ENCODE measurements at regions not wholly inside any gene's neighbourhood (a gene's known extent, or its start where the extent isn't known, plus 50 kb on each side); places are given as distances from the start of the nearest gene placed in this dataset.
A peak's percentile ranks its signal among the peaks of the same experiment; 100 is the strongest.
"Not testable (repeated sequence)": the region's sequence is repeated elsewhere in the genome, so short reads cannot be mapped to it uniquely, and the experiment has no call there.

DNA sequence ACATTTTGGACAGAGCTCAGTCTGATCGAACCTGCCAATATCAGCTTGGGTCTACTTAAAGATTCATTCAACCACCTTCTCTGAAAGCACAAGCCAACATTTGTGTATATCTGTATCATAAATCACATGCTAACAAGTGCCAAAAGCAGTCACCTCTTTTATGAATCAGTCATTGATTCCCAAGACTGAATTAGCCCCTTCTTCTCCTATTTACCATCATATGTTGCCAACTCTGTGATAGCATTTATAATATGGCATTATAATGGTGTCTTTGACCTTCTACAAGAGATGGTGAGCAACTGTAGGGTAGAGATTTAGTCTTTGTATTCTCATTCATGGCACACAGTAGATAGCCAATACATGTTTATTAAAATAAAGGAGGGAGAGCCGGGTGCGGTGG lies 61.4 kb downstream of the DDX53 start:
- TF ChIP-seq, protein P1, sequence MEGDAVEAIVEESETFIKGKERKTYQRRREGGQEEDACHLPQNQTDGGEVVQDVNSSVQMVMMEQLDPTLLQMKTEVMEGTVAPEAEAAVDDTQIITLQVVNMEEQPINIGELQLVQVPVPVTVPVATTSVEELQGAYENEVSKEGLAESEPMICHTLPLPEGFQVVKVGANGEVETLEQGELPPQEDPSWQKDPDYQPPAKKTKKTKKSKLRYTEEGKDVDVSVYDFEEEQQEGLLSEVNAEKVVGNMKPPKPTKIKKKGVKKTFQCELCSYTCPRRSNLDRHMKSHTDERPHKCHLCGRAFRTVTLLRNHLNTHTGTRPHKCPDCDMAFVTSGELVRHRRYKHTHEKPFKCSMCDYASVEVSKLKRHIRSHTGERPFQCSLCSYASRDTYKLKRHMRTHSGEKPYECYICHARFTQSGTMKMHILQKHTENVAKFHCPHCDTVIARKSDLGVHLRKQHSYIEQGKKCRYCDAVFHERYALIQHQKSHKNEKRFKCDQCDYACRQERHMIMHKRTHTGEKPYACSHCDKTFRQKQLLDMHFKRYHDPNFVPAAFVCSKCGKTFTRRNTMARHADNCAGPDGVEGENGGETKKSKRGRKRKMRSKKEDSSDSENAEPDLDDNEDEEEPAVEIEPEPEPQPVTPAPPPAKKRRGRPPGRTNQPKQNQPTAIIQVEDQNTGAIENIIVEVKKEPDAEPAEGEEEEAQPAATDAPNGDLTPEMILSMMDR (conservative IDR thresholded peaks at IDR 0.05), result no peak
- H3K27ac ChIP-seq, result no peak overlapping the region

DNA sequence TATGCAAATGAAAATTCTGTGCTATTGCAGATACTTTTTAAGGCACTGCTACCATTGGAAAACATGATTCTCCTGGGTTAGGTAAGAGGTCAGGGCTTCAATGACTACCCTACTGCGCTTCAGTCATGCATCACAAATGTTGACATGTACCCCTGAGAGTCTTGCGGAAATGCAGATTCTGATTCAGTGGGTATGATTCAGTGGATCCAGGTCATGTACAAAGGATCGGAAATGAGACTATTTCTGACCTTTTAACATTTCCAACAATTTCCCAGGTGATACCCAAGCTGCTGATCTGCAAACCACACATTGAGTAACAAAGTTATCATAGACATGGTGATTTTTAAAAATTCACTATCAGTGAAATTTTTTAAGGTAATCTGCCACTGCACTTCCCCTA lies 62.6 kb downstream of the DDX53 start:
- TF ChIP-seq, protein P1 (conservative IDR thresholded peaks at IDR 0.05), result no peak
- no peak overlapping the region for H3K27ac ChIP-seq

DNA sequence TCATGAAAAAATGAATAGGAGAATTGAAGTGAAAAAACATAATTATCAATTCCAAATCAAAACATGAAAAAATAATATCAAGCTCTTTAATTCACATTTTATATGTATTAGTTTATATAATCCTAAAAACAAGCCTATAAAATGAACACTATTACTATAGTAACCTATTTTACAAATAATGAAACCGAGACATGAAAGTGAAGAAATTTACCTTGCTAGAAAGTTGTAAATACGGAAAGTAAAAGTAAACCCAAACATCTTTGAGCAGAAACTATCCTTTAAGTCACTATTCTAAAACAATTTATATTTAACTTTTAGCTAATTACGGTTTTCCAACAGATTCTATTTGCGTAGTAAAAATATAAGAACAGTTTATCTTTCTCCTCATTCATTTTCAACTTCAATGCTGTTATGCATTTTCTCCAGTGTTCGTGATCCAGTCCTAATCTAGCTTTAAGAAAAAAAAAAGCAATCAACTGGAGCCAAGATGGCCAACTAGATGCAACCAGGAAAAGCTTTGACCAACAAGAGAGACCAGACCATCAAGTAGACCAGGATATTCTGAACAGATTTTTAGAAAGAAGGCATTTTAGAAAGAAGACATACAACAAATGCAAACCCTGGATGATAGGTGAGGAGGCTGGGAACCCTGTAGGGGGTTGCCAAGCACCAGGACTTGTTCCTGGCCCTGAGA lies 67.0 kb downstream of the DDX53 start:
- TF ChIP-seq, protein P1 (conservative IDR thresholded peaks at IDR 0.05), result no peak
- H3K27ac ChIP-seq, result no peak overlapping the region

DNA sequence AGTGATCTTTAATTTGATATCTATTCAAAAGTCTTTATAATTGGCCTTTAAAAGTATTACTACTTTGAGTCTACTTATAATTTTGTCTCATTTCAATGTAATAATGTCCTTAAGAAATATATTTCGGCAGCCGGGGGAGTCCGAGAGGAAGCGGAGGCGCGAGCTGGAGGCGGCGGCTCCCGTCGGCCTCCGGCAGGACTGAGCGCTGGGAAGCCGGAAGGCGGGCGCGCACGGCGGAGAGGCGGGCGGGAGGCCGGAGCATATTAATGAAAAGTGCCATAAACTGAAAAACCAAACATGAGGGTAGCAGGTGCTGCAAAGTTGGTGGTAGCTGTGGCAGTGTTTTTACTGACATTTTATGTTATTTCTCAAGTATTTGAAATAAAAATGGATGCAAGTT lies 75.7 kb downstream of the DDX53 start:
- not testable (repeated sequence) for H3K27ac ChIP-seq

DNA sequence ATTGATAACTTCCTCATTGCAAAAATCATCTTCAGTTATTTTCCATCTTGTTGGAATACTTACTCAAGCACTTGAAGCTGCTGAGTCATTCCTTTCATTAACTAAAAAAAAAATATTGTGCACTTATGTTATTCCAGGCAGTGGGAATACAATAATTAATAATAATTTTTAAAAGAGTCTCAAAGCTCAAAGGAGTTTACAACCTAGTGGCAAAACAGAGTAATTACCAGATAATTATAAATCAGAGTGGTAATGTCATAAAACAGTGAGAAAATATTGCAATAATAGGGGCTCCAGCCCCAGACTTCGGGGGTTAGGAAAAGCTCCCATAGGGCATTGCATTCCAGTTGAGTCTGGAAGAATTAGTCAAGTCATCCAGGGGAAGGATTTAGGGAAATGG lies 79.6 kb downstream of the DDX53 start:
- no peak overlapping the region for H3K27ac ChIP-seq
- TF ChIP-seq, protein P1 (conservative IDR thresholded peaks at IDR 0.05), result 0 out of 2 replicates have a peak, but pooled peaks have one; percentile 8

DNA sequence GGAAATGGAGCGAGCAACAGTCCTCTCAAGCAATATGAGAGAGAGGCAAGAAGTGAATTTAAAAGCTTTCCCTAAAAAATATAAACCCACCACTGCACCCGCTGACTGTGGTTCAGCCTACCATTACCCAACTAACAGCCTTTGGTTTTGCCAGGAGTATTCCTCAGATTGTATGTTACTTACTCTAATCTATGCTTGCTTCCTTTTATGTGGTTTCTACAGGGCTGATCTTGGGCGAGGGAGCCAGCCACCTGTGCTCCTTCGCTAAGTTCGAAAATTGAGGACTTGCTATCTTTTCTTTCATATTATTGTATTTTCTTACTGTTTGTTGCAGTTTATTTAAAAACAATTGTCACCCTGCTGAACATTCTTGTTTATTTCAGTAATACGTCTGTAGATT lies 101.1 kb downstream of the DDX53 start:
- TF ChIP-seq, protein P1 (conservative IDR thresholded peaks at IDR 0.05), result no peak
- H3K27ac ChIP-seq, result no peak overlapping the region

- TF ChIP-seq, protein P1 (conservative IDR thresholded peaks at IDR 0.05), result no peak
- H3K27ac ChIP-seq, result no peak overlapping the region
These were observed 103.8 kb downstream of the DDX53 start for GRCh38 chrX:23103546-23103945.

- TF ChIP-seq, protein P1 (conservative IDR thresholded peaks at IDR 0.05), result no peak
- no peak overlapping the region for H3K27ac ChIP-seq
These were observed 114.5 kb downstream of the DDX53 start for GRCh38 chrX:23114241-23114640.
